AG04450 (cell line): ENCODE measurements at regions not wholly inside any gene's neighbourhood (a gene's known extent, or its start where the extent isn't known, plus 50 kb on each side); places are given as distances from the start of the nearest gene placed in this dataset.
"Not testable (repeated sequence)": the region's sequence is repeated elsewhere in the genome, so short reads cannot be mapped to it uniquely, and the experiment has no call there.

Source experiments
- CTCF ChIA-PET: fragments of 300-600, 350-600 bp; formaldehyde crosslinking; extraction: SDS; loops from one replicate; lab custom pipeline; 2022; ENCODE audit warnings: antibody characterized with exemption, inconsistent platforms; lab: Charles Lee
- POLR2A ChIA-PET: fragments of 350-600 bp; formaldehyde crosslinking; extraction: SDS; loops from one replicate; lab custom pipeline; 2021; ENCODE audit warnings: antibody characterized with exemption, inconsistent platforms; lab: Yijun Ruan, JAX
- DNase-seq: peaks from one replicate; pipeline ENCODE4 v3.0.0-alpha.2; 2011; ENCODE audit warnings: low read depth, low spot score
- H3K27ac ChIP-seq: one replicate; pipeline ENCODE4 v1.5.1; 2012; ENCODE audit warnings: low read depth, low read length, control low read depth
- H3K27me3 ChIP-seq: one replicate; pipeline ENCODE4 v1.6.0; 2012; ENCODE audit warnings: low read length; ENCODE audit not compliant: control insufficient read depth, insufficient read depth
- H3K4me3 ChIP-seq: 2 replicates; pipeline ENCODE4 v1.5.1; 2011; ENCODE audit warnings: mild to moderate bottlenecking, low read depth, low read length, control low read depth
- H3K9me3 ChIP-seq: 2 replicates; pipeline ENCODE4 v1.5.1; 2012; ENCODE audit warnings: low read length; ENCODE audit not compliant: control insufficient read depth, insufficient read depth
- CTCF ChIP-seq: IDR thresholded peaks from 2 replicates; pipeline ENCODE4 v1.5.1; 2011; ENCODE audit warnings: low read depth, low read length, control low read depth, inconsistent platforms

- POLR2A ChIA-PET, result no interaction called here
- no peak for TF ChIP-seq CTCF
- Histone ChIP-seq H3K4me3 (no peak overlapping the region), H3K9me3 (no peaks in the 10 kb centered on the region), H3K27ac (no peak overlapping the region), H3K27me3 (no peaks in the 10 kb centered on the region)
- DNase-seq, result no peak
- CTCF ChIA-PET, result no interaction called here
Measured at GRCh38 chr20:48129345-48129942, 344.2 kb upstream of the SULF2 start.

GRCh38 chr20:48128436-48128835 lies 343.2 kb upstream of the SULF2 start:
- TF ChIP-seq CTCF, result no peak
- Histone ChIP-seq H3K9me3 (no peaks in the 10 kb centered on the region), H3K4me3 (no peak overlapping the region), H3K27ac (no peak overlapping the region), H3K27me3 (no peaks in the 10 kb centered on the region)
- CTCF ChIA-PET, result no interaction called here
- POLR2A ChIA-PET, result no interaction called here
- no peak for DNase-seq

GRCh38 chr20:48127964-48128363 lies 342.7 kb upstream of the SULF2 start:
- H3K4me3 ChIP-seq, H3K9me3 ChIP-seq, DNase-seq, POLR2A ChIA-PET, H3K27ac ChIP-seq, CTCF ChIA-PET, H3K27me3 ChIP-seq: not testable (repeated sequence)

- DNase-seq, H3K9me3 ChIP-seq, POLR2A ChIA-PET, H3K4me3 ChIP-seq, H3K27ac ChIP-seq, H3K27me3 ChIP-seq, CTCF ChIA-PET: not testable (repeated sequence)
Measured at GRCh38 chr20:48127133-48127532, 341.9 kb upstream of the SULF2 start.

GRCh38 chr20:48126227-48126740 lies 341.0 kb upstream of the SULF2 start:
- ChIA-PET CTCF (no interaction called here), POLR2A (no interaction called here)
- no peak for DNase-seq
- no peak for TF ChIP-seq CTCF
- no peaks in the 10 kb centered on the region for H3K9me3 ChIP-seq
- H3K27ac ChIP-seq, result no peak overlapping the region
- H3K4me3 ChIP-seq, result no peak overlapping the region
- H3K27me3 ChIP-seq, result no peaks in the 10 kb centered on the region

GRCh38 chr20:48124960-48125359 lies 339.7 kb upstream of the SULF2 start:
- CTCF ChIA-PET, result no interaction called here
- Histone ChIP-seq H3K4me3 (no peak overlapping the region), H3K9me3 (no peaks in the 10 kb centered on the region), H3K27ac (no peak overlapping the region), H3K27me3 (no peaks in the 10 kb centered on the region)
- no peak for DNase-seq
- POLR2A ChIA-PET, result no interaction called here
- TF ChIP-seq CTCF, result no peak
